ENCODE measurements at regions not wholly inside any gene's neighbourhood (a gene's known extent, or its start where the extent isn't known, plus 50 kb on each side); places are given as distances from the start of the nearest gene placed in this dataset.

DNA sequence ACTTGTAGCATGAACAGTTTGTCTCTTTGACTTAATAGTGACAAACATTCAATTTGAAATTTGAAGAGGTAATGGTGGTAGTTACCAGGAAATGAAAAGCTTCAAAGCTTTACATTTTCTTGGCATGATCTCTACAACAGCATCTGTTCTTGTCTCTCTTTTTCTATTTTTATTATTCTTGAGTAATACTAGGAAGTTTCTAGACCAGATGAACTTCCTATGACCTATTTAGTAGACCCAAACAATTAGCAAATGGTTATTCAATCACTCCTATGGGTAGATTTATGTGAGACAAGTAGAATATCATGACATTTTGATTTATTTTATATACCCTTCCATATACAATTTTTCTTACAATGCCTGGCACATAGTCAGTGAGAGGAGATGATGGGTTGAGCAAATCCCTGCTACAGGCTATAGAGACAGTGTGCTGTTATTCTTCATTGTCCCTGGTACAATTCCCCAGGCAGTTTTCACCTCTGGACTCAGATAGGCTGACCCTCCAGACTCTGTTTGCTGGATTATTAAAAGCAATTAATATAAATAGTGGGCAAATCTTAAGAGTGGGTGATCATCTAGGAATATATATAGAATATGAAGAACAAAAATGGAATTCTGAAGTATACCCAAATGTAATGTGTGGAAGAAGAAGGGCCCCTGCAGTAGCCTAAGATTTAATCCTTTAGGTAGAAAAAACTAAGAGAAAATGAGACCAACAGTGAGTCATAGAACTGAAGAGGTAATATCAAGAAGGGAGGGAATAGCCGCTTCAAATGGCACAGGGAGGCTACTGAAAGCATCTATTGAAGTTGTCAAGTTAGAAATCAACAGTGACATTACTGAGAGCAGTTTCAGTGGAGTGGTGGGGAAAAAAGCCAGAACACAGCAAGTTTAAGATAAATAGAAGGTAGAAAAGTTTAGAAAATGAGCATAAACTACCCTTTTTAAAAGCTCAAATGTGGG is 512.0 kb downstream of the FOXG1 start:
- DNase-seq = no peak

DNA sequence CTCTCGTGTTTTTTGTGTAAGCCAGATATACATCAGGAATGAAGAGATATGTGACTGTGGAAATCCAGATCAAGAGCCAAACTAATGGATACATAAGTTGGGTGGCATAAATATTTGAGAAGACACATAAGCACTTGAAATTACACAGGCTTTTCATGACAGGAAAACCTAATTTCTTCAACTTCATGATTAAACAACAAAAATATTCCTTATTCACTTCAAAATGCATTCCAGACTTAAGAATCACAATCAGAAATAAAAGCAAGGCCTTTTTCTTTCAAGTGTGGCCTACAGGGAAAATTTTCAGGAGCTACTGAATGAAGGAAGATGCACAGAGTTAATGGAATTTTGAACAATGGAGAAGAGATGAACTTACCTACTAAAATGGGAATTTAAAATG is 515.6 kb downstream of the FOXG1 start:
- no peak for DNase-seq

DNA sequence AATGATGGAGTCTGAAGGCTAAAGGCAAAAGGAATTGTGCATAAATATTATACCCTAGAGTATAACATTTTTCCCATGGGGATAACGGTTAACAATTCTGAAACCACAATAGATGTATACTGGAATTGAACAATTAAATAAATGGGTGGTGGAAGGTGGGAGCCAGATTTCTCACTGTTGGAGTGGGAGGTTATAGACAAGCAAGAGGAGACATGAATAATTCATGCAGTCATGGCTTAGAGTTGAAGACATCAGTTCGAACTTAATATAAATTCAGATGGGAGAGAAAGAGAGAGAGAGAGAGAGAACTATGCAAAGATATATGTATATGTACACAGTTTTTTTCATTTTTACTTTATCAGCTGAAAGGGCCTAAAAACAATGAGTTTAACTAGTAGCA is 523.9 kb downstream of the FOXG1 start:
- no peak for DNase-seq

DNA sequence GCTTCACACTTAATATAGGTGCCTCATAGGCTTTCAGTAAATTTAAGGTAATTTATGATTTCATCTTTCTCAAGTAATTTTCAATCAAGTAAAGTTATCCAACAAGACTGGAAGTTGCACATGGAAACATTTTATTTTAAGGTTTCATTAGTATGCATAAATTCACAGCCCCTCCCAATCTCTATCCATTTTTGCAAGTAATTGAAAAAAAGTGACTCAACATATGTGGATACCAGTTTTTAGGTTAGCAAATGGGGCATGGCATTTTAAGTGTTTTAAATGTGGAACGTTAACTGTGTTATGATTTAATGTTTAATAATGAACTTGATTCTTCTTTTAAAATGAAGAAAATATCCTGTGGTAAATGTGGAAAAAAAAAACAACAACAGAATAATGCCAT is 532.8 kb downstream of the FOXG1 start:
- no peak for DNase-seq

DNA sequence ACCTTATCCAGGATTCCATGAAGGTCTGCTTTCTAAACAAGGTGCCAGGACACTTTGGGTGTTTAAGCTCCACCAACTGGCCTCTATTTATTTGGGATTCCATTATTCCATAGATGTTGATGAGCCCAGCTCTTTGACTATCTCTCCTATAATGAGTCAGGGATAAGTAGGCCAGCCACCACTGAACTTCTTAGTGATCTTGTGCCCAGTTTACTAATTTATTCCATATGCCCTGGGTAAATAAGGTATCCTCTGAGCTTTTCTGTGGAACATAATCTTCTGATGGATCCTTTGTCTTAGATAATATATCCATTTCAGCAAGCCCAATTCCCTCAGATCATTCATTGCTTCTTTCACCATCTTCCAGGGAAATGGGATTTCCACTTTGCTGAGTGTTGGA is 535.0 kb downstream of the FOXG1 start:
- DNase-seq = no peak

DNA sequence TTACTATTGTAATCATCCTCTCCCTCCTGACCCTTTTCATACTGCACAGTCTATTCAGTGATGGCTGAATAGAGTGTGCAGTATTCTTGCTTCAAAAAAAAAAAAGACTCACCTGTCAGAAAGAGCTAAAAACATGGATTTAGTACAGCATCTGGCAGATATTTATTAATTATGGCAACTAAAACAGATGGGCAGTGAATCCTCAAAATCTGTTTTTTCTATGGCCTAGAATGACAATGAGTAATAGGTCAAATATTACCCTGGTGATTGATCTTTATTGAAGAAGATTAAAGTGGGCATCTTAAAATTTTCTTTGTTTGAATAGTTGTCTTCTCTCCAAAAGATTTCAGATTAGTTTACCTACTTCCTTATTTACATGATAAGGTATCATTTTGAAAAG is 543.6 kb downstream of the FOXG1 start:
- no peak for DNase-seq

DNA sequence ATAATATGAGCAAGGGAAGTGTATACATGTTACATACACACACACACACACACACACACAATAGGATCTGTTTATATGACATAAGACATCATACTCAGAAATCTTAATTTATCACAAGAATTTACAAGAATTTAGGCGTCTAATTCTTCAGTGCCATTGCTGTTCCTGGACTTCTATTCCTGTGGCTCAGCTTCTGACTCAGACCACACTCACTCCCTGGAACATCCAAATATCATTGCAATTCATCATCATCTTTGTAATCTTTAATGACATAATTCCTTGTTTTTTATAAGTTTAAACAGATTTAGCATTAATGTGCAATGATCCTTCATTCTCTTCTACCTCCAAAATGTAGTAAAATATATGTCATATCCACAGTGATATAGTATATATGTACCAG is 544.2 kb downstream of the FOXG1 start:
- no peak for DNase-seq

DNA sequence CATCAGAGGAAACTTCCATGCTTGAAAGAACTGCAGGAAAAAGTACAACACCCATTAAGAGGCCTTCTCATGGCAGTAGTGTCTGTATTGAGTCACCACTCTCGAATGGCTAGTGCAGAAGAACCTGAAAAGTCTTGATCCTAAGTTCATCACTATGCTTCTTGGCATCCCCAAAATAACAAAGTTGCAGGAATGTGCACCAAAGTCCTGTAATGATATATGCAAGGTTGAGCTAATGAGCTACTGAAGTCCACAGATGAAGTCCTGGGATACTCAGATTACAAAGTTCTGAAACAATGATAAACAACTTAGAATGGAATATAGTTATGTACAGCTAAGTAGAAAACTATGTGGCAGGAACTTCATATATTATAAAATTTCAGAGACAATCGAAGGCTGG is 545.4 kb downstream of the FOXG1 start:
- no peak for DNase-seq

DNA sequence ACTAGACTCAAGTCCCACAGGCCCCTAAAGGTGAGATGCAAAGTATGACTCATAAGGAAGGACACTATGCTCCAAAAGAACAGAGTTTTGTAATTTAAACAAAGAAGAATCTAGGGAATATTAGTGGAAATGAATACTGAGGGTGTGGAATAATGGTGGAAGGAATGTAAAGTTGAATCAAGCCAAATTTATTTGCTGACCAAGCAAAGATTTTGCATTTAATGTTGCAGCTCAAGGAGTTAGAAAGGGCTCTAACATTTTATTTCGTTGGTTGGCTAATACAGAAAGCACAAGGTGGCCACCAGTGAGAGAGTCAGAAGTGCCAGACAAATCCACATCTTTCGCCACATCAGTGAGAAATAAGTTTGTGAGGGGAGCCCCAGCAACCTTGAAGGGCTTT is 550.3 kb downstream of the FOXG1 start:
- no peak for DNase-seq

DNA sequence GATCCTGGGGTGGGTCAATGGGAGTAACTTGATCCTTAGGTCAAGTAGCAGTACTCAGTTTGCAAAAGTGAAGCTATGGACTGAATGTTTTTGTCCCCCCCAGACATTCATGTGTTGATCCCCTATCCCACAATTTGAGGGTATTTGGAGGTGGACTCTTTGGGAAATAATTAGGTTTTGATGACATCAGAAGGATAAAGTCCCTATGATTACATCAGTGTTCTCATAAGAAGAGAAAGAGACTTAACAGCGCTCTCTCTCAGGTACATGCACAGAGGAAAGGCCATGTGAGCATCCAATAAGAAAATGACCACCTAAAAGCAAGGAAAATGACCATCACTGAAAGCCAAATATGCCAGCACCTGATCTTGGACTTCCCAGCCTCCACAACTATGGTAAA is 550.8 kb downstream of the FOXG1 start:
- DNase-seq = no peak

DNA sequence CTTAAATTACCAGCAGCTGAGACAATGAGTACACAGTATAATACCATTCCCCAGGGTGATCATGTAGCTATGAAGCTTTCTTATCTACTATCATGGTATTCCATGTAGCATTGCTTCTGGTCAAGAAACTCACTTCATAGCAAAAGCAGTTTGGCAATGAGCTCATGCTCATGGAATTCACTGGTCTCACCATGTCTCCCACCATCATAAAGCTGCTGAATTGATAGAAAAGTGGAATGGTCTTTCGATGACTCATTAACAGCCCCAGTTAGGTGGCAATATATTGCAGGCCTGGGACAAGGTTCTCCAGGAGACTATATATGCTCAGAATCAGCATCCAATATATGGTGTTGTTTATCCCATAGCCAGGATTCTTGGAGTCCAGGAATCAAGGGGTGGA is 553.7 kb downstream of the FOXG1 start:
- no peak for DNase-seq

DNA sequence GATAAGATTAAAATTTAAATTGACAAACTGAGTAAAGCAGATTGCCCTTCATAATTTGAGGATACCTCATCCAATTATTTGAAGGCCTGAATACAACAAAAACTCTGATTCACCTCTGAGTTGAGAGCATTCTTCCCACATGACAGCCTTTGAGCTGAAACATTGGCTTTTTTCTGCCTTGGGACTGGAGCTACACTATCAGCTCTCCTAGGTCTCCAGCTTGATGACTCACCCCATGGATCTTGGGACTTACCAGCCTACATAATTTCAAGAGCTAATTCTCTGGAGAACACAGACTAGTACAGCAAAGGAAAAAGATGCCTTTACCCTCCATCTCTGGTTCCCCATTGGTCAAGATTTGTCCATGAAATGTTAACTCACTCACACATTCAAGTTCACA is 555.1 kb downstream of the FOXG1 start:
- DNase-seq = no peak

DNA sequence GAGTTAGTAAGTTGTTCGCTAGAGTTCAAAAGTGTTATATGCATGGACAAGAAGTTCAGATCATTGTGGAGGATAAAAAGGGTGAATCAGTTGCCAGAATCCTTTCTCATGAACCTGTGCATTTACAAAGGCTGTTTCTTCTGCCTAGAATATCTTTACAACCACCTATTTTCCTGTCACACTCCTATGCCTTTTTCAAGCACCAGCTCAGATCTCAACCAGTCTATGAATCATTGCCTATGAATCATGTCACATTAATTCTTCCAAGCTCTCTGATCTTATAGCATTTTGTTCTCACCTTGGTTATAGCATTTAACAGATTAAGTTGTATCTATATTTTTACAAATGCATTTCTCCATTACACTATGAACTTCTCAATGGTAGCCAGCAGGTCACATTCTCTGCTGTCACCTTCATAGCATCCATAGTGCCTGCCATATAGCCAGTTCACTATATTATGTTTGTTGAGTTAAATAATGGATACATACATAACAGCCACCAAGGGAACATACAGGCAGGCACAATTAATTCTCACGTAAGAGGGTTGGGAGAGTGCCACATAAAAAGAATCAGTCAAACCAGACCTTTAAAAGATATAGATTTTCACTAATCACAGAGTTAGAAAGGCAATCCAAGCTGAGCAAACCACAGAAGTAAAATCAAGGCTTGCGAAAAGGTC is 573.0 kb downstream of the FOXG1 start:
- no peak for DNase-seq

DNA sequence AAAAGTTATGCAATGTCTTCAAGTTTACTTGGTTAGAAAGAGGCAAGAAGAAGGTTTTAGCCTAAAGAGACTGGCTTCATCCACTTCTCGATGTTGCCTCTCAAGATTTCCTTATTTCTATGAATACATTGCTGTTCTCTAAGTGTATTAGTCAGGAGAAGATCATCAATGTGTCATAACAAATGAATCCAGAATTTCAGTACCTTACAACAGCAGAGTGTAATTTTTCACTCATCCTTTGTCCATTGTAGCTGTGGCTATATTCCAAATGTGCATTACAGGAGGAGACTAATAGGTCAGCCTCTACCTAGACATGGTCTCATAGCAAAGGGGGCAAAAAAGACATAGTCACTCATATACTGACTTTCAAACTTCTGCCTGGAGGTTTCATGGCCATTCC is 579.1 kb downstream of the PRKD1 start:
- DNase-seq = no peak

DNA sequence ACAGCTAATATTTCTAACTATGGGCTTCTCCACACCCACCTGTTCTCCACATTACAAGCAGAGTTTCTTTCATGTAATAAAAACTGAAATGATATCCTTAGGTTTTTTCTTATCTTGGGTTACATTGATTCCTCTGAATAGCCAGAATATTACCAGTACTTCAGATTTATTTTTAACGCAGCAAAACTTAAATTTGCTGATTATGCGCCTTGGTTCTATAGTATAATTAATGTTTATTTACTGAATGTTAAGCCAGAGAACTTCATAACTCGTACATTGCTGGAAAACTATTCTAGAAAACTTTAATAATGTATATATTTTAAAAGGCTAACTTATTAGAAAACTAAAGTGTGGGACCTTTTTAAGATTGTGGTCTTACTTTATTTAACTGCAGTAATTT is 577.2 kb downstream of the PRKD1 start:
- no peak for DNase-seq

DNA sequence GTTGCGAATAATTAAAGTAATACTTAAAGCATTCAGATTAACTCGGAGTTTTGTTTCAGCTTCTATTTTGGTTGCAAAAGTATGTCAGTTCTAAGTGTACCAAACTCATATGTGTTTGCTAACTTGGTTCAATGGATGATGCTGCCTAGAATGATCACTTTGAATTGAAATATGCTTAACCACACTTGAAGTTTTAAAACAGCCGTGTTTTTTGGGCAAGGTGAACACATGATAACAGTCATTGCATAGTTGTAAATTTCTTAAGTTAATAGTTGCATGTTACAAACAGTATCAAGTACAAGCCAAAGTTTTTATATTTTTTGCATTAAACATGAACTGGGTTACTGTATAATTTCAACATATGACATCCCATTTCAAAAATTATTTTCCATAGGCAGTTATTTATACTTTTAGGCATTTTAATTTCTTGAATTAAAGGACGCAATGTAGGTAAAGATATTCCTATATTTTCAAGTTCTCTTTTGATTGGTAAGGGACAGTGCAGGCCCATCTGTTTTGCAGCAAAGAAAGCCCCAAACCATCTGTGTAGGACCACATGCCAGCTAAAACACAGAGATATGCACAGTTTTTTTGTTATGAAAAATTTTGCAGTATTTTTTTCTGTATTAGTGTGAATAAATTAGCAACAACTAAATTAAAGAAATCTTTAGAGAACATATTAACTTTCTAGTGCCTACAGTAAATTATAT is 575.5 kb downstream of the PRKD1 start:
- DNase-seq = no peak

DNA sequence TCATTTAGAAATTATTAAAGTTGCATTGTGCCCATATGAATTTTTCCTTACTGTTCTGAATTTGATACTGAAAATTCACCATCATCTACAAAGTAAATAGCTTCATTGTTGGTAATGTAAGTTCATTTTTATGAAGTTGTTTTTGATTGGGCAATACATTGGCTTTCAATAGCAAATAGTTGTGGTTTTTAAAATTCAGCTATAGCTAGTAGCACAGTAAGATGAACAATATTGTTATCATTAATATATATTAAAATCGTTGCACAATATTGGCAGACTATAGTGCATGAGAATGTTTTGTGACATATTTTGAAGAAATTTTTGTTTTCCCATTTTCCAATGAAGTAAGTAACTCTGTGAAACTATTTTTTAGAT is 575.0 kb downstream of the PRKD1 start:
- DNase-seq = no peak

DNA sequence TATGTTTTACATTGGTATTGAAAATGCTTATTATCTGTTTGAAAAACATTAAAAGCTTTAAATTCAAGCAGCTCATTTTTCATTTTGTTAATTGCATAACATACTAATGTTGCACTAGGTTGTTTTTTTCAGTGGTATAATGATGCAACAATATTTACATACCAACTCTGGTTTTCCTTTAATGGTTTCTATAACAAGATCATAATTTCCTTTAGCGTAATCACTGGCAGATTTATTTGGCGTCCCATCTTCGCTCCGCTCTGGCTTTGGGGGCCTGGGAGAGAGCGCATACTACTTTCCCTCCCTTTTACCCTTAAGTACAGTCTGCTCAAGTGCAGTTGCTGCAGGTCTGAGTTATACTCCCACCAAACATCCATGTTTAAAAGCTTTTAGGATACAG is 574.1 kb downstream of the PRKD1 start:
- no peak for DNase-seq

DNA sequence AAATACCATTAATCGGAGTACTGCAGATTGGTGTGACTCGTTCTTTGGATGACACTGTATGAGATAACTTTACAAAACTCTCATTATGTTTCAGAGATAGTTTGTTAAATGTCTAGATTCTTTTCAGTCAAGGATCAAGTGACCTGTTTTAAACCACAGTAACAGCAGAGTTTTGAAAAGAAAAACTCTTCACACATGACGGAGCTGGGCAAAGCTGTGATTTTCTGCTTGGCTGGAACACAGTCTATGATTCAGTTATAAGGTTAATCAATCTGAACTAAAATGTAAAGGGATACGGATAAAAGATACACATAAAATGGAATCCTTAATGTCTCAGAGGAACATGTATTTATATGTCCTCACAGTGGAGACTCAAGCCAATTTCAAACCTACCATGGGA is 573.2 kb downstream of the PRKD1 start:
- no peak for DNase-seq

DNA sequence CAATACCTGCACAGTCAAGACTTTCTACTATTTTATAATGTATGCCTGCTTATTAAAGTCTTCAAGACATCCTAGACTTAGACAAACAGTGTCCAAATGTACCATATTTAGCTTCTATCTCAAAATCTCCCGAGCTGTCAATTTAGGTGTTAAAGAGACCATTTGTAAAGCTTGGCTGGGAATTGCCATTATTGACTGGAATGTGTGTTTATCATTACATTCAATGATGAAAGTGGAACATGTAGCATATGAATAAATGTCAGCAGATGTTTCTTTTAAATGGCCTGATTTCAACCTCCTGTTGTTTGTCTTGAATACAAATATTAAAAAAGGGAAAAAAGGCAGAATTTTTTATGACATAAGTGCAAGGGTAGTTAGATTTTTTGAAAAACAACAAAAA is 572.3 kb downstream of the PRKD1 start:
- DNase-seq = no peak

DNA sequence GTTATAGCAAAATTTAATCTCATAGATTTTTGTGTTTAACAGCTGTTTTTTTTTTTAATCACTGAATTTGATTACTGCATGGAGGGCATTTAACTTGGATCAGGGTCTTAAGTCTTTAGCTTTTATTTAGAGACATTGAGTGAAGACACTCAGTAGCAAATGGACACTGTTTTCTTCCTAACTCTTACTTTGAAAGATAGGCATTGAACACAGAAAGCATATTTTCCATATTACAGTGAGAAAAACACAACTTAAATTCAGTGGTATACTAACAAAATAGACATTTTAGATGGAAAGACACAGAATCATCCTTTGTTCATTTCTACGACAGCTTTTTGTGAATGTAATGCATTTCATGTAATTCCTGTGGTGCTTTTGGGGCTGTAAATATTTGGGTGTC is 571.8 kb downstream of the PRKD1 start:
- no peak for DNase-seq

DNA sequence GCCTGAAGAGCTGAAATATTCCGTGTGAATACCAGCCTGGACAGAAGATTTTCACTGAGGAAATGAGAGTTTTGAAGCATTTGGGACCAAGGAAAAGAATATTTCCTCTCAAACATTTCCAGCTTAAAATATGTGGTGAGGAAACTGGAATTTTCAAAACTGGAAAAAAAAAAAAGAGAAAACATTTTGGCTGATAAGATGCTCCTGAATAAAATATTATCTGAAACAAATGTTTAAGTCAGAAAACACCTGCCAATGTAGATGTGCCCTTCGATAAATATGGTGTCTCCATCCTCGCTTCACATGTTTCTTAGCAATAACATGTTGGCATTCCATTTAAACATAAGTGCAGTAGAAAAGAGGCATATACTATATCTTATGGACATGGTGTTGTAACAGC is 567.0 kb downstream of the PRKD1 start:
- no peak for DNase-seq

DNA sequence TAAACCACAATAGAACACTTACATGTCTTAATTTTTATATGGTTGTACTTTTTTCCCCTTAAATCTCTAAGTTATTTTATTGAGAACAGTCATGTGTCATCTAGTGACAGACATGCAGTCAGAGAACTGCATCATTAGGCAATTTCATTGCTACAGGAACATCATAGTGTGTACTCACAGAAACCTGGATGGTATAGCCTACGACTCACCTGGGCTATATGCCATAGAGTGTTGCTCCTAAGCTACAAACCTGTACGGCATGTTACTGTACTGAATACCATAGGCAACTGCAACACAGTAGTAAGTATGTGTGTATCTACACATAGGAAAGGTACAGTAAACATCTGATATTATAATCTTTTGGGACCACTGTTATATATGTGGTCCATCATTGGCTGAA is 557.6 kb downstream of the PRKD1 start:
- DNase-seq = no peak
